IMR-90 (cell line): ENCODE measurements at regions not wholly inside any gene's neighbourhood (a gene's known extent, or its start where the extent isn't known, plus 50 kb on each side); places are given as distances from the start of the nearest gene placed in this dataset.

Experiments used
- ATAC-seq: fragments of 200-7000 bp; cut with Tn5 transposase; 2 replicates; pipeline ENCODE4 v1.9.1; 2020; ENCODE audit warnings: low read depth, mild to moderate bottlenecking, moderate library complexity
- BruUV-seq: library from RNA; stranded (reverse); fragments of 400-500 nt; replicated peaks from 2 replicates; lab custom pipeline; 2021; lab: Mats Ljungman, UMichigan
- CTCF ChIA-PET: fragments of 300-600 bp; formaldehyde crosslinking; extraction: SDS; loops from one replicate; lab custom pipeline; 2021; ENCODE audit warnings: antibody characterized with exemption; lab: Yijun Ruan, JAX
- POLR2A ChIA-PET: fragments of 300-600 bp; sonication (Branson Sonifier 250); formaldehyde crosslinking; loops from one replicate; lab custom pipeline; 2022; ENCODE audit warnings: antibody characterized with exemption; ENCODE audit not compliant: unreplicated experiment; lab: Charles Lee
- DNase-seq: peaks from one replicate; pipeline ENCODE4 v3.0.0; 2013
- H2AFZ ChIP-seq: replicated peaks from 2 replicates; pipeline ENCODE3; 2013; ENCODE audit warnings: low read length, mild to moderate bottlenecking; ENCODE audit not compliant: poor library complexity
- H2AK5ac ChIP-seq: 2 replicates; pipeline ENCODE4 v1.6.1; 2013; ENCODE audit warnings: low read depth, low read length, inconsistent platforms
- H2AK9ac ChIP-seq: replicated peaks from 2 replicates; pipeline ENCODE3; 2013; ENCODE audit warnings: mild to moderate bottlenecking, low read depth, low read length, moderate library complexity; ENCODE audit not compliant: poor library complexity
- H2BK120ac ChIP-seq: 2 replicates; pipeline ENCODE4 v1.6.1; 2013; ENCODE audit warnings: low read depth, low read length, inconsistent platforms
- H2BK15ac ChIP-seq: 3 replicates; pipeline ENCODE4 v1.6.1; 2013; ENCODE audit warnings: low read depth, low read length, inconsistent platforms
- H2BK20ac ChIP-seq: 2 replicates; pipeline ENCODE4 v1.6.1; 2013; ENCODE audit warnings: low read depth, mild to moderate bottlenecking, inconsistent platforms, low read length, moderate library complexity
- H2BK5ac ChIP-seq: 2 replicates; pipeline ENCODE4 v1.6.1; 2013; ENCODE audit warnings: mild to moderate bottlenecking, low read depth, low read length, inconsistent platforms; ENCODE audit not compliant: poor library complexity, severe bottlenecking
- H3K14ac ChIP-seq: replicated peaks from 2 replicates; pipeline ENCODE4 v1.6.1; 2013; ENCODE audit warnings: low read depth, low read length, inconsistent platforms
- H3K18ac ChIP-seq: 2 replicates; pipeline ENCODE4 v1.6.1; 2013; ENCODE audit warnings: low read depth, low read length, control low read depth
- H3K23ac ChIP-seq: 2 replicates; pipeline ENCODE4 v1.6.1; 2013; ENCODE audit warnings: low read depth, low read length, inconsistent platforms
- H3K27ac ChIP-seq: 2 replicates; pipeline ENCODE4 v1.5.1; 2013; ENCODE audit warnings: mild to moderate bottlenecking, control low read depth, low read length; ENCODE audit not compliant: insufficient read depth
- H3K27me3 ChIP-seq: 2 replicates; pipeline ENCODE4 v1.6.1; 2013; ENCODE audit warnings: low read length; ENCODE audit not compliant: control insufficient read depth, insufficient read depth
- H3K36me3 ChIP-seq: 2 replicates; pipeline ENCODE4 v1.6.1; 2013; ENCODE audit warnings: low read length, mixed read lengths; ENCODE audit not compliant: control insufficient read depth, insufficient read depth
- H3K4ac ChIP-seq: 2 replicates; pipeline ENCODE4 v1.6.1; 2013; ENCODE audit warnings: low read depth, low read length, inconsistent platforms
- H3K4me1 ChIP-seq: 2 replicates; pipeline ENCODE4 v1.6.1; 2013; ENCODE audit warnings: low read length, mixed read lengths; ENCODE audit not compliant: control insufficient read depth, insufficient read depth
- H3K4me2 ChIP-seq: 2 replicates; pipeline ENCODE4 v1.6.1; 2013; ENCODE audit warnings: low read depth, mild to moderate bottlenecking, control low read depth, low read length, moderate library complexity
- H3K4me3 ChIP-seq: 2 replicates; pipeline ENCODE4 v1.5.1; 2013; ENCODE audit warnings: low read depth, mild to moderate bottlenecking, control low read depth, low read length, moderate library complexity; ENCODE audit not compliant: insufficient read depth
- H3K56ac ChIP-seq: 2 replicates; pipeline ENCODE4 v1.6.1; 2013; ENCODE audit warnings: low read length, inconsistent platforms; ENCODE audit not compliant: insufficient read depth; ENCODE audit errors: extremely low read depth
- H3K79me1 ChIP-seq, 2 experiments: 2 replicates each; pipeline ENCODE4 v1.6.1; 2013; ENCODE audit warnings: low read length in 2 of 2, inconsistent platforms in 1 of 2, low read depth in 1 of 2
- H3K9ac ChIP-seq: 2 replicates; pipeline ENCODE4 v1.6.1; 2013; ENCODE audit warnings: low read depth, low read length, control low read depth
- H3K9me1 ChIP-seq: 2 replicates; pipeline ENCODE4 v1.6.1; 2013; ENCODE audit warnings: low read length, inconsistent platforms; ENCODE audit not compliant: insufficient read depth
- H3K9me3 ChIP-seq: 2 replicates; pipeline ENCODE4 v1.6.1; 2013; ENCODE audit warnings: low read length; ENCODE audit not compliant: control insufficient read depth, insufficient read depth
- H4K20me1 ChIP-seq: 2 replicates; pipeline ENCODE4 v1.6.1; 2013; ENCODE audit warnings: low read length, inconsistent platforms; ENCODE audit not compliant: insufficient read depth
- H4K5ac ChIP-seq: 2 replicates; pipeline ENCODE4 v1.6.1; 2013; ENCODE audit warnings: mild to moderate bottlenecking, low read depth, low read length, control low read depth
- H4K8ac ChIP-seq, 2 experiments: 2 replicates each; pipeline ENCODE4 v1.6.1; 2013; ENCODE audit warnings: low read depth in 2 of 2, low read length in 2 of 2, control low read depth in 1 of 2, inconsistent platforms in 1 of 2
- H4K91ac ChIP-seq: 2 replicates; pipeline ENCODE4 v1.6.1; 2013; ENCODE audit warnings: low read depth, low read length, inconsistent platforms; ENCODE audit not compliant: insufficient read depth
- CEBPB ChIP-seq: IDR thresholded peaks from 2 replicates; pipeline ENCODE4 v1.6.1; 2012; ENCODE audit warnings: low read depth, low read length, improper control_type of control experiment
- CHD1 ChIP-seq: IDR thresholded peaks from 2 replicates; pipeline ENCODE4 v1.6.1; 2012; ENCODE audit warnings: low read depth, low read length, improper control_type of control experiment
- NFE2L2 ChIP-seq: fragments of 150-350 bp; IDR thresholded peaks from 2 replicates; pipeline ENCODE4 v1.6.1; 2016; ENCODE audit warnings: low read depth, mild to moderate bottlenecking, low read length
- POLR2A ChIP-seq: IDR thresholded peaks from 2 replicates; pipeline ENCODE4 v1.6.1; 2012; ENCODE audit warnings: mild to moderate bottlenecking, low read depth, low read length
- RAD21 ChIP-seq: IDR thresholded peaks from 2 replicates; pipeline ENCODE4 v1.6.1; 2012; ENCODE audit warnings: low read length, improper control_type of control experiment
- SMC3 ChIP-seq: fragments of 150-350 bp; IDR thresholded peaks from 2 replicates; pipeline ENCODE4 v1.6.1; 2016; ENCODE audit warnings: low read depth, mild to moderate bottlenecking, antibody characterized with exemption, low read length, moderate library complexity
- WGBS, 2 experiments: methylation state at CpG; one replicate each; pipeline versions ENCODE4 v1.1.5 to v1.1.7; 2013; ENCODE audit warnings: missing lambda C conversion rate in 2 of 2; ENCODE audit not compliant: insufficient read length in 1 of 2; ENCODE audit errors: extremely low coverage in 2 of 2; 5-methylcytosine and 5-hydroxymethylcytosine counted together
- dilution Hi-C: fragments of 300-500 bp; cut with HindIII; formaldehyde crosslinking; loops from one replicate; pipeline ENCODE4 v1.14.3; 2018; ENCODE audit warnings: low sequenced_read_pairs; ENCODE audit not compliant: unreplicated experiment
- in situ Hi-C: fragments of 300-500 bp; cut with MboI; formaldehyde crosslinking; loops from 3 replicates; pipeline ENCODE4 v1.14.3; 2019; ENCODE audit warnings: low sequenced_read_pairs, inconsistent platforms, mixed read lengths
- intact Hi-C: fragments of 100-400 bp; cut with micrococcal nuclease; formaldehyde crosslinking; loops from 2 replicates; pipeline ENCODE4 v1.10.0; 2022

DNA sequence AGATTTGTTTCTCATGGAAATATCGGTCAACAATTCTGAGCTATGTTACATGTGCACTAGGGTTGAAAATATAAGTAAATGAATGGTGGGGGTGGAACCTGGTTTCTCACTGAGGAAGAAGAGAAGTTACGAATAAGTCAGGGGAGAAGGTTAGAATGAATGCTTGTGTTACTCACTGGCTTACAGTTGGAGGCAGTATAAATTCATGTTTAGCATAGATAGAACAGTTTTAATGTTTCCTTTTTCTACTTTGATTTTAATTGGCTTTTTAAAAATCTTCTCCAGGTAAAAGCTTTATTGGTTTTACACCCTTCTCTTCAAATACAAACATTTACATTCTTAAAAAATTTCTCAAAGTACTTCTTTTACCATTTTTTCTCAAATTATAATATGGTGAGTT lies 1113.7 kb downstream of the CDH11 start:
- DNase-seq: no peak
- no peaks in the 10 kb centered on the region for H3K79me1 ChIP-seq
- no peaks in the 10 kb centered on the region for H3K36me3 ChIP-seq
- no peak overlapping the region for H3K56ac ChIP-seq
- H2AK5ac ChIP-seq: no peak overlapping the region
- no peaks in the 10 kb centered on the region for H3K9me1 ChIP-seq
- POLR2A ChIA-PET: no interaction called here
- H3K27me3 ChIP-seq: no peaks in the 10 kb centered on the region
- dilution Hi-C loops (no loop called here), intact Hi-C loops (loop anchor here (10.0 kb wide), 1 partner anchor 447 kb away; no protein-coding TSS in a partner anchor), in situ Hi-C loops (no loop called here)
- no peak for ATAC-seq
- no peak overlapping the region for H2BK120ac ChIP-seq
- no peak overlapping the region for H4K8ac ChIP-seq
- no peaks in the 10 kb centered on the region for H4K20me1 ChIP-seq
- no peak overlapping the region for H2BK15ac ChIP-seq
- H3K4me1 ChIP-seq: no peaks in the 10 kb centered on the region
- H3K18ac ChIP-seq: no peak overlapping the region
- H2AK9ac ChIP-seq: no peak overlapping the region
- no peak overlapping the region for H2BK20ac ChIP-seq
- no peak overlapping the region for H3K4me3 ChIP-seq
- no peak overlapping the region for H4K5ac ChIP-seq
- no peak overlapping the region for H3K27ac ChIP-seq
- no peak overlapping the region for H3K14ac ChIP-seq
- no peak overlapping the region for H3K9ac ChIP-seq
- H2BK5ac ChIP-seq: no peak overlapping the region
- no peak overlapping the region for H3K4ac ChIP-seq
- no peak overlapping the region for H3K23ac ChIP-seq
- H3K4me2 ChIP-seq: no peak overlapping the region
- H3K9me3 ChIP-seq: no peaks in the 10 kb centered on the region
- no TSS peak for BruUV-seq
- no peak overlapping the region for H4K91ac ChIP-seq
- H2AFZ ChIP-seq: no peak overlapping the region
- TF ChIP-seq RAD21 (peak; percentile 24; the same call in 1 of the 2 replicates), SMC3 (no peak), CHD1 (no peak), CEBPB (no peak), POLR2A (no peak), NFE2L2 (no peak)
- CTCF ChIA-PET: interaction anchor here (1.4 kb wide), 1 partner anchor 10 kb away, joined by 3 read pairs; no protein-coding TSS in a partner anchor
- WGBS, 2 experiments: no CpG with 5 or more reads among the region's 2 CpGs
